ENCODE measurements at regions not wholly inside any gene's neighbourhood (a gene's known extent, or its start where the extent isn't known, plus 50 kb on each side); places are given as distances from the start of the nearest gene placed in this dataset.
"Not testable (repeated sequence)": the region's sequence is repeated elsewhere in the genome, so short reads cannot be mapped to it uniquely, and the experiment has no call there.

- DNase-seq = no peak
Observed at GRCh38 chr10:129059977-129060376, 407.1 kb upstream of the MGMT start.

- no peak for DNase-seq
Observed at GRCh38 chr10:129063212-129063611, 403.8 kb upstream of the MGMT start.

- DNase-seq = no peak
Observed at GRCh38 chr10:129063877-129064276, 403.2 kb upstream of the MGMT start.

- DNase-seq = not testable (repeated sequence)
Observed at GRCh38 chr10:129066529-129066928, 400.5 kb upstream of the MGMT start.

- DNase-seq = not testable (repeated sequence)
Observed at GRCh38 chr10:129071411-129071810, 395.6 kb upstream of the MGMT start.

GRCh38 chr10:129074939-129075338 is 392.1 kb upstream of the MGMT start:
- no peak for DNase-seq

- DNase-seq = no peak
Observed at GRCh38 chr10:129075508-129075907, 391.5 kb upstream of the MGMT start.

GRCh38 chr10:129075927-129076326 is 391.1 kb upstream of the MGMT start:
- DNase-seq = no peak

GRCh38 chr10:129078346-129078745 is 388.7 kb upstream of the MGMT start:
- no peak for DNase-seq

- no peak for DNase-seq
Observed at GRCh38 chr10:129078746-129079145, 388.3 kb upstream of the MGMT start.

GRCh38 chr10:129079705-129080104 is 387.3 kb upstream of the MGMT start:
- no peak for DNase-seq

GRCh38 chr10:129085811-129086210 is 381.2 kb upstream of the MGMT start:
- DNase-seq = no peak

GRCh38 chr10:129089341-129089740 is 377.7 kb upstream of the MGMT start:
- DNase-seq = no peak

GRCh38 chr10:129090165-129090564 is 376.9 kb upstream of the MGMT start:
- no peak for DNase-seq

- no peak for DNase-seq
Observed at GRCh38 chr10:129090618-129091366, 376.2 kb upstream of the MGMT start.

GRCh38 chr10:129093641-129094040 is 373.4 kb upstream of the MGMT start:
- no peak for DNase-seq

- no peak for DNase-seq
Observed at GRCh38 chr10:129094233-129094632, 372.8 kb upstream of the MGMT start.

GRCh38 chr10:129094861-129095260 is 372.2 kb upstream of the MGMT start:
- no peak for DNase-seq

GRCh38 chr10:129095680-129096064 is 371.4 kb upstream of the MGMT start:
- DNase-seq = no peak

- no peak for DNase-seq
Observed at GRCh38 chr10:129096065-129096984, 370.7 kb upstream of the MGMT start.

- DNase-seq = no peak
Observed at GRCh38 chr10:129097776-129098330, 369.2 kb upstream of the MGMT start.

- no peak for DNase-seq
Observed at GRCh38 chr10:129098517-129098916, 368.5 kb upstream of the MGMT start.

GRCh38 chr10:129099486-129099885 is 367.6 kb upstream of the MGMT start:
- DNase-seq = no peak

GRCh38 chr10:129099992-129100391 is 367.0 kb upstream of the MGMT start:
- DNase-seq = no peak
